ENCODE measurements at regions not wholly inside any gene's neighbourhood (a gene's known extent, or its start where the extent isn't known, plus 50 kb on each side); places are given as distances from the start of the nearest gene placed in this dataset.

- H3K4me3 ChIP-seq (ENCODE audit: low read length), result no peak overlapping the region
- no peak for TF ChIP-seq CTCF (conservative IDR thresholded peaks at IDR 0.05; ENCODE audit: low read depth, low read length)
- DNase-seq (ENCODE audit: low read depth), result no peak
Observed at GRCh38 chr2:220129391-220129790, 502.0 kb downstream of the SLC4A3 start.

GRCh38 chr2:220134756-220135534 lies 507.5 kb downstream of the SLC4A3 start:
- no peak for DNase-seq (ENCODE audit: low read depth)
- TF ChIP-seq CTCF (conservative IDR thresholded peaks at IDR 0.05; ENCODE audit: low read depth, low read length), result no peak
- no peak overlapping the region for H3K4me3 ChIP-seq (ENCODE audit: low read length)

GRCh38 chr2:220143336-220143735 lies 515.9 kb downstream of the SLC4A3 start:
- TF ChIP-seq CTCF (conservative IDR thresholded peaks at IDR 0.05; ENCODE audit: low read depth, low read length), result no peak
- peak; percentile 58 for DNase-seq (ENCODE audit: low read depth)
- H3K4me3 ChIP-seq (ENCODE audit: low read length), result no peak overlapping the region

- DNase-seq (ENCODE audit: low read depth), result no peak
- TF ChIP-seq CTCF (conservative IDR thresholded peaks at IDR 0.05; ENCODE audit: low read depth, low read length), result no peak
- no peak overlapping the region for H3K4me3 ChIP-seq (ENCODE audit: low read length)
Observed at GRCh38 chr2:220144411-220144810, 517.0 kb downstream of the SLC4A3 start.

GRCh38 chr2:220147161-220148038 lies 520.0 kb downstream of the SLC4A3 start:
- H3K4me3 ChIP-seq (ENCODE audit: low read length), result no peak overlapping the region
- TF ChIP-seq CTCF (conservative IDR thresholded peaks at IDR 0.05; ENCODE audit: low read depth, low read length), result no peak
- peak; percentile 94 for DNase-seq (ENCODE audit: low read depth)

GRCh38 chr2:220148471-220149248 lies 521.2 kb downstream of the SLC4A3 start:
- no peak overlapping the region for H3K4me3 ChIP-seq (ENCODE audit: low read length)
- no peak for TF ChIP-seq CTCF (conservative IDR thresholded peaks at IDR 0.05; ENCODE audit: low read depth, low read length)
- no peak for DNase-seq (ENCODE audit: low read depth)
